H1 (cell line): ENCODE measurements at regions not wholly inside any gene's neighbourhood (a gene's known extent, or its start where the extent isn't known, plus 50 kb on each side); places are given as distances from the start of the nearest gene placed in this dataset.

Experiments
- CTCF ChIP-seq, 3 experiments: IDR thresholded peaks; 1 replicate in 2 of 3; 2 replicates in 1 of 3; pipeline versions ENCODE4 v1.5.1 to v1.6.1; 2011; ENCODE audit warnings: low read length in 3 of 3, mild to moderate bottlenecking in 3 of 3, inconsistent platforms in 2 of 3, low read depth in 1 of 3, moderate library complexity in 1 of 3; ENCODE audit not compliant: insufficient read depth in 1 of 3; ENCODE audit errors: control extremely low read depth in 1 of 3
- GABPA ChIP-seq: IDR thresholded peaks from 2 replicates; pipeline ENCODE4 v1.6.1; 2011; ENCODE audit warnings: mild to moderate bottlenecking, low read length, moderate library complexity, borderline replicate concordance; ENCODE audit not compliant: insufficient read depth
- POLR2A ChIP-seq, 2 experiments: IDR thresholded peaks; 1 replicate in 1 of 2; 2 replicates in 1 of 2; pipeline ENCODE4 v1.6.1; 2011; ENCODE audit warnings: low read depth in 2 of 2, low read length in 2 of 2, mild to moderate bottlenecking in 2 of 2; ENCODE audit errors: control extremely low read depth in 1 of 2
- RFX5 ChIP-seq: IDR thresholded peaks from 2 replicates; pipeline ENCODE4 v1.6.1; 2011; ENCODE audit warnings: low read depth, low read length, improper control_type of control experiment, borderline replicate concordance

GRCh38 chr3:74510261-74510818 is 104.1 kb downstream of the CNTN3 start:
- no peak for TF ChIP-seq CTCF (IDR thresholded peaks at IDR 0.05; ENCODE audit: control extremely low read depth in 1 of 3, insufficient read depth in 1 of 3, low read depth in 1 of 3, low read length in 3 of 3)
- no peak for TF ChIP-seq RFX5
- no peak for TF ChIP-seq GABPA
- no peak for TF ChIP-seq POLR2A (IDR thresholded peaks at IDR 0.05; ENCODE audit: control extremely low read depth in 1 of 2, low read depth in 2 of 2, low read length in 2 of 2)
